DOHH2 (cell line): ENCODE measurements at regions not wholly inside any gene's neighbourhood (a gene's known extent, or its start where the extent isn't known, plus 50 kb on each side); places are given as distances from the start of the nearest gene placed in this dataset.

Source experiments
- EZH2phosphoT487 ChIP-seq: fragments of 200-600 bp; sonication (generic); IDR thresholded peaks from 2 replicates; pipeline ENCODE4 v1.6.1; 2017; ENCODE audit warnings: borderline replicate concordance, mild to moderate bottlenecking, antibody characterized with exemption, low read length, moderate library complexity, mixed read lengths
- TF ChIP-seq, protein P1 (sequence below): fragments of 200-600 bp; sonication (generic); IDR thresholded peaks from one replicate; pipeline ENCODE4 v1.5.1; 2014; ENCODE audit warnings: antibody characterized with exemption, mild to moderate bottlenecking, low read depth, low read length; ENCODE audit not compliant: poor library complexity, severe bottlenecking

DNA sequence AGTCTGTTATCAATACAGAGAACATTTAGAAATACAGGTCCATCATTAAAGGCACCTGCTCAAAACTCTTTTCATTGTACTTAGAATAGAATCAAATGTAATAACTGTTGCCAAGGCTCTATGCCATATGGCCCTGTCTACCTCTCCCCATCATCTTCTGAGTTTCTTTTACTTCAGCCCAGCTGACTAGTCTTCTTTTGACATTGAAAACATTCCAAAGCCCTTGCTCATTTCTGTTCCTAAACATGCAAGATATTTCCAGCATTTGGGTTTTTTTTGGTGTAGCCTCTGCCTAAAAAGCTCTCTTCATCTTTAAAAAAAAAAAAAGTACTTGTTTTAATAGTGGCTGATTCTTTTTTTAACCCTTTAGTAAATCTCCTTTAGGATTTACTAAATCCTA lies 165.5 kb upstream of the SMIM30 start:
- TF ChIP-seq, protein P1, sequence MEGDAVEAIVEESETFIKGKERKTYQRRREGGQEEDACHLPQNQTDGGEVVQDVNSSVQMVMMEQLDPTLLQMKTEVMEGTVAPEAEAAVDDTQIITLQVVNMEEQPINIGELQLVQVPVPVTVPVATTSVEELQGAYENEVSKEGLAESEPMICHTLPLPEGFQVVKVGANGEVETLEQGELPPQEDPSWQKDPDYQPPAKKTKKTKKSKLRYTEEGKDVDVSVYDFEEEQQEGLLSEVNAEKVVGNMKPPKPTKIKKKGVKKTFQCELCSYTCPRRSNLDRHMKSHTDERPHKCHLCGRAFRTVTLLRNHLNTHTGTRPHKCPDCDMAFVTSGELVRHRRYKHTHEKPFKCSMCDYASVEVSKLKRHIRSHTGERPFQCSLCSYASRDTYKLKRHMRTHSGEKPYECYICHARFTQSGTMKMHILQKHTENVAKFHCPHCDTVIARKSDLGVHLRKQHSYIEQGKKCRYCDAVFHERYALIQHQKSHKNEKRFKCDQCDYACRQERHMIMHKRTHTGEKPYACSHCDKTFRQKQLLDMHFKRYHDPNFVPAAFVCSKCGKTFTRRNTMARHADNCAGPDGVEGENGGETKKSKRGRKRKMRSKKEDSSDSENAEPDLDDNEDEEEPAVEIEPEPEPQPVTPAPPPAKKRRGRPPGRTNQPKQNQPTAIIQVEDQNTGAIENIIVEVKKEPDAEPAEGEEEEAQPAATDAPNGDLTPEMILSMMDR: no peak
- no peak for TF ChIP-seq EZH2phosphoT487
